Endothelial cell of umbilical vein (primary cell): ENCODE measurements at regions not wholly inside any gene's neighbourhood (a gene's known extent, or its start where the extent isn't known, plus 50 kb on each side); places are given as distances from the start of the nearest gene placed in this dataset.

ENCODE experiments used
- BruUV-seq: library from RNA; stranded (reverse); fragments of 400-500 nt; replicated peaks from 2 replicates; lab custom pipeline; 2021; lab: Mats Ljungman, UMichigan
- CTCF ChIA-PET: fragments of 300-600, 350-600 bp; sonication (Branson Sonifier 250); formaldehyde crosslinking; loops from one replicate; lab custom pipeline; 2021; ENCODE audit warnings: antibody characterized with exemption, inconsistent platforms; lab: Charles Lee
- POLR2A ChIA-PET: fragments of 300-600, 350-600 bp; sonication (Branson Sonifier 250); formaldehyde crosslinking; loops from one replicate; lab custom pipeline; 2021; ENCODE audit warnings: antibody characterized with exemption, inconsistent platforms; lab: Charles Lee
- DNase-seq: peaks from one replicate; pipeline ENCODE4 v3.0.0-alpha.2; 2011; ENCODE audit warnings: low read depth, low spot score
- FAIRE-seq: peaks from 2 replicates; lab custom pipeline; 2011; peaks lifted over from hg19 to GRCh38; lab: Jason Lieb, UNC
- H2AFZ ChIP-seq: 2 replicates; pipeline ENCODE4 v1.6.0; 2012; ENCODE audit warnings: low read depth, low read length, control low read depth, inconsistent platforms
- H3K27ac ChIP-seq: 2 replicates; pipeline ENCODE4 v1.5.1; 2011; ENCODE audit warnings: low read depth, mild to moderate bottlenecking, control low read depth, low read length, moderate library complexity; ENCODE audit not compliant: insufficient read depth
- H3K27me3 ChIP-seq, 2 experiments: 2 replicates each; pipeline versions ENCODE4 v1.6.0 to v1.6.1; 2011; ENCODE audit warnings: low read length in 2 of 2, mixed read lengths in 1 of 2; ENCODE audit not compliant: control insufficient read depth in 2 of 2, insufficient read depth in 2 of 2
- H3K36me3 ChIP-seq, 2 experiments: 2 replicates in 1 of 2; 3 replicates in 1 of 2; pipeline ENCODE4 v1.5.1; 2011; ENCODE audit warnings: low read length in 2 of 2, mild to moderate bottlenecking in 1 of 2, moderate library complexity in 1 of 2; ENCODE audit not compliant: control insufficient read depth in 2 of 2, insufficient read depth in 2 of 2; ENCODE audit errors: extremely low read depth in 1 of 2
- H3K4me1 ChIP-seq: 3 replicates; pipeline ENCODE4 v1.5.1; 2011; ENCODE audit warnings: mild to moderate bottlenecking, low read length; ENCODE audit not compliant: control insufficient read depth, insufficient read depth; ENCODE audit errors: extremely low read depth
- H3K4me2 ChIP-seq: 2 replicates; pipeline ENCODE4 v1.6.1; 2011; ENCODE audit warnings: low read length, control low read depth, mixed read lengths; ENCODE audit not compliant: insufficient read depth
- H3K4me3 ChIP-seq, 3 experiments: fragments of 200-600 bp in 1 of 3; sonication (generic), shearing (Covaris generic) in 1 of 3; replicated peaks in 1 of 3; 2 replicates each; pipeline ENCODE4 v1.5.1; 2011 to 2016; ENCODE audit warnings: control low read depth in 3 of 3, low read length in 3 of 3, mild to moderate bottlenecking in 2 of 3, inconsistent platforms in 1 of 3, low read depth in 1 of 3, moderate library complexity in 1 of 3; ENCODE audit not compliant: insufficient read depth in 1 of 3
- H3K79me2 ChIP-seq: 2 replicates; pipeline ENCODE4 v1.6.0; 2012; ENCODE audit warnings: low read length, inconsistent platforms; ENCODE audit not compliant: control insufficient read depth, insufficient read depth
- H3K9ac ChIP-seq: replicated peaks from 2 replicates; pipeline ENCODE3; 2011; ENCODE audit warnings: low read length, control low read depth; ENCODE audit not compliant: insufficient read depth; ENCODE audit errors: extremely low read depth
- H3K9me1 ChIP-seq: replicated peaks from 3 replicates; pipeline ENCODE4 v1.6.0; 2011; ENCODE audit warnings: mild to moderate bottlenecking, low read length; ENCODE audit not compliant: control insufficient read depth, insufficient read depth; ENCODE audit errors: extremely low read depth
- H3K9me3 ChIP-seq: replicated peaks from 2 replicates; pipeline ENCODE4 v1.5.1; 2012; ENCODE audit warnings: low read length, inconsistent platforms; ENCODE audit not compliant: control insufficient read depth, insufficient read depth
- H4K20me1 ChIP-seq: replicated peaks from 2 replicates; pipeline ENCODE3; 2011; ENCODE audit warnings: mild to moderate bottlenecking, low read length; ENCODE audit not compliant: control insufficient read depth, insufficient read depth; ENCODE audit errors: extremely low read depth
- CTCF ChIP-seq, 2 donors: IDR thresholded peaks; 1 replicate in 1 of 2; 2 replicates in 1 of 2; pipeline ENCODE4 v1.5.1; 2011; ENCODE audit warnings: low read length in 2 of 2, mild to moderate bottlenecking in 2 of 2, moderate library complexity in 2 of 2, control low read depth in 1 of 2, inconsistent platforms in 1 of 2, low read depth in 1 of 2; ENCODE audit not compliant: insufficient read depth in 1 of 2; ENCODE audit errors: extremely low read depth in 1 of 2
- FOS ChIP-seq: IDR thresholded peaks from 2 replicates; pipeline ENCODE4 v1.6.1; 2011; ENCODE audit warnings: mild to moderate bottlenecking, low read length, moderate library complexity, borderline replicate concordance; ENCODE audit not compliant: insufficient read depth
- JUN ChIP-seq: IDR thresholded peaks from 2 replicates; pipeline ENCODE4 v1.6.1; 2011; ENCODE audit warnings: borderline replicate concordance, low read depth; ENCODE audit not compliant: insufficient read length, insufficient read depth
- MAX ChIP-seq: IDR thresholded peaks from 2 replicates; pipeline ENCODE4 v1.6.1; 2011; ENCODE audit not compliant: insufficient read depth, insufficient read length
- MYC ChIP-seq: IDR thresholded peaks from one replicate; pipeline ENCODE4 v1.6.1; 2011; ENCODE audit warnings: mild to moderate bottlenecking, low read depth, low read length
- POLR2A ChIP-seq: IDR thresholded peaks from 2 replicates; pipeline ENCODE4 v1.6.1; 2012; ENCODE audit warnings: low read depth, mild to moderate bottlenecking, control low read depth, low read length
- POLR2AphosphoS5 ChIP-seq: IDR thresholded peaks from 2 replicates; pipeline ENCODE4 v1.6.1; 2012; ENCODE audit warnings: low read depth, mild to moderate bottlenecking, control low read depth, low read length, moderate library complexity; ENCODE audit not compliant: insufficient read depth
- dilution Hi-C: fragments of 300-500 bp; cut with MboI; formaldehyde crosslinking; loops from one replicate; pipeline ENCODE4 v1.15.0; 2019; ENCODE audit warnings: low sequenced_read_pairs; ENCODE audit not compliant: extremely low pct_ligation_motif_present
- intact Hi-C: fragments of 100-400 bp; cut with micrococcal nuclease; formaldehyde crosslinking; loops from one replicate; pipeline ENCODE4 v1.10.0; 2022

GRCh38 chr4:149144060-149144459, 671.6 kb downstream of the IQCM start:
- POLR2A ChIA-PET: no interaction called here
- dilution Hi-C loops: no loop called here

More at GRCh38 chr4:149144060-149144459, 671.6 kb downstream of the IQCM start:
- Histone ChIP-seq H3K27ac (no peak overlapping the region), H3K36me3 (no peaks in the 10 kb centered on the region), H3K4me2 (no peak overlapping the region), H4K20me1 (no peaks in the 10 kb centered on the region), H3K9ac (no peak overlapping the region), H3K4me1 (no peaks in the 10 kb centered on the region), H3K27me3 (no peaks in the 10 kb centered on the region), H3K4me3 (no peak overlapping the region), H2AFZ (no peak overlapping the region), H3K9me3 (no peaks in the 10 kb centered on the region), H3K9me1 (no peaks in the 10 kb centered on the region), H3K79me2 (no peaks in the 10 kb centered on the region)
- BruUV-seq: no TSS peak
- FAIRE-seq (no peak), DNase-seq (no peak)
- CTCF ChIA-PET: no interaction called here
- intact Hi-C loops: no loop called here
- TF ChIP-seq POLR2A (no peak), FOS (no peak), MYC (no peak), JUN (no peak), MAX (no peak), CTCF (IDR thresholded peaks at IDR 0.05; ENCODE audit: extremely low read depth in 1 of 2, insufficient read depth in 1 of 2, low read depth in 1 of 2, low read length in 2 of 2) (no peak), POLR2AphosphoS5 (no peak)
